H1 (cell line): ENCODE measurements at regions not wholly inside any gene's neighbourhood (a gene's known extent, or its start where the extent isn't known, plus 50 kb on each side); places are given as distances from the start of the nearest gene placed in this dataset.

Experiments
- CTCF ChIA-PET: fragments of 300-600 bp; sonication (Branson Sonifier 250); formaldehyde crosslinking; loops from one replicate; lab custom pipeline; 2021; ENCODE audit not compliant: partially characterized antibody; lab: Charles Lee
- POLR2A ChIA-PET: fragments of 300-600 bp; sonication (Branson Sonifier 250); formaldehyde crosslinking; loops from one replicate; lab custom pipeline; 2021; ENCODE audit warnings: inconsistent platforms; ENCODE audit not compliant: partially characterized antibody; lab: Charles Lee
- DNase-seq, 2 experiments: peaks; one replicate each; pipeline versions ENCODE4 v3.0.0 to v3.0.0-alpha.2; 2010 to 2022; ENCODE audit warnings: low spot score in 2 of 2, low read depth in 1 of 2, mixed read lengths in 1 of 2
- FAIRE-seq: peaks from 2 replicates; lab custom pipeline; 2011; peaks lifted over from hg19 to GRCh38; lab: Jason Lieb, UNC
- H2AFZ ChIP-seq: 2 replicates; pipeline ENCODE4 v1.8.1; 2012; ENCODE audit warnings: low read length, inconsistent platforms
- H2AK5ac ChIP-seq: 2 replicates; pipeline ENCODE4 v1.6.1; 2013; ENCODE audit warnings: low read depth, low read length
- H2BK120ac ChIP-seq: replicated peaks from 2 replicates; pipeline ENCODE3; 2013; ENCODE audit warnings: low read depth, low read length, inconsistent platforms
- H2BK12ac ChIP-seq: 2 replicates; pipeline ENCODE4 v1.6.1; 2013; ENCODE audit warnings: low read depth, low read length
- H2BK15ac ChIP-seq: 2 replicates; pipeline ENCODE4 v1.6.1; 2013; ENCODE audit warnings: low read length
- H2BK20ac ChIP-seq: 2 replicates; pipeline ENCODE4 v1.6.1; 2013; ENCODE audit warnings: low read length
- H2BK5ac ChIP-seq: 2 replicates; pipeline ENCODE4 v1.6.1; 2013; ENCODE audit warnings: low read depth, low read length
- H3K14ac ChIP-seq: 2 replicates; pipeline ENCODE4 v1.6.1; 2013; ENCODE audit warnings: inconsistent platforms; ENCODE audit not compliant: insufficient read length
- H3K18ac ChIP-seq: 2 replicates; pipeline ENCODE4 v1.6.1; 2013; ENCODE audit warnings: low read length; ENCODE audit errors: extremely low read depth
- H3K23ac ChIP-seq: 2 replicates; pipeline ENCODE4 v1.6.1; 2013; ENCODE audit warnings: inconsistent platforms; ENCODE audit not compliant: insufficient read length
- H3K23me2 ChIP-seq: 2 replicates; pipeline ENCODE4 v1.6.1; 2013; ENCODE audit warnings: low read depth, low read length
- H3K27ac ChIP-seq: 2 replicates; pipeline ENCODE4 v1.6.1; 2011; ENCODE audit warnings: low read depth, low read length, inconsistent platforms
- H3K27me3 ChIP-seq, 4 experiments: replicated peaks in 1 of 4; 1 replicate in 1 of 4; 2 replicates in 3 of 4; pipeline versions ENCODE4 v1.6.1 to v1.8.1; 2011 to 2013; ENCODE audit warnings: low read length in 3 of 4, mild to moderate bottlenecking in 3 of 4, inconsistent platforms in 2 of 4, mixed read lengths in 2 of 4, moderate library complexity in 1 of 4; ENCODE audit not compliant: control insufficient read depth in 3 of 4, insufficient read depth in 3 of 4; ENCODE audit errors: extremely low read depth in 1 of 4
- H3K36me3 ChIP-seq, 4 experiments: 2 replicates each; pipeline versions ENCODE4 v1.6.1 to v1.8.1; 2011 to 2013; ENCODE audit warnings: mild to moderate bottlenecking in 4 of 4, low read length in 3 of 4, moderate library complexity in 2 of 4, control low read depth in 1 of 4, inconsistent platforms in 1 of 4; ENCODE audit not compliant: insufficient read depth in 4 of 4, control insufficient read depth in 2 of 4
- H3K4ac ChIP-seq: replicated peaks from 2 replicates; pipeline ENCODE3; 2013; ENCODE audit warnings: low read length, low read depth, mixed read lengths, inconsistent platforms; ENCODE audit not compliant: insufficient read length
- H3K4me1 ChIP-seq, 4 experiments: replicated peaks in 1 of 4; 1 replicate in 1 of 4; 2 replicates in 3 of 4; pipeline versions ENCODE4 v1.6.1 to v1.8.1; 2011 to 2013; ENCODE audit warnings: low read length in 3 of 4, inconsistent platforms in 2 of 4, mixed read lengths in 1 of 4; ENCODE audit not compliant: insufficient read depth in 4 of 4, control insufficient read depth in 3 of 4
- H3K4me2 ChIP-seq, 2 experiments: 2 replicates each; pipeline versions ENCODE4 v1.6.1 to v1.8.1; 2011 to 2013; ENCODE audit warnings: low read depth in 2 of 2, low read length in 2 of 2, control low read depth in 1 of 2, inconsistent platforms in 1 of 2, mild to moderate bottlenecking in 1 of 2; ENCODE audit not compliant: insufficient read depth in 1 of 2
- H3K4me3 ChIP-seq, 4 experiments: fragments of 200-600, 300-600 bp in 1 of 4; sonication (generic), shearing (Covaris generic), sonication (Bioruptor Twin) in 1 of 4; 2 replicates each; pipeline versions ENCODE4 v1.5.1 to v1.8.1; 2011 to 2016; ENCODE audit warnings: low read length in 4 of 4, low read depth in 3 of 4, control low read depth in 2 of 4, inconsistent platforms in 2 of 4, mild to moderate bottlenecking in 2 of 4, mixed read lengths in 1 of 4, moderate library complexity in 1 of 4; ENCODE audit not compliant: insufficient read depth in 2 of 4; ENCODE audit errors: extremely low read depth in 1 of 4
- H3K56ac ChIP-seq: replicated peaks from 2 replicates; pipeline ENCODE3; 2013; ENCODE audit warnings: low read depth, mild to moderate bottlenecking, mixed read lengths, low read length, inconsistent platforms; ENCODE audit not compliant: insufficient read length
- H3K79me1 ChIP-seq: 2 replicates; pipeline ENCODE4 v1.6.1; 2013; ENCODE audit warnings: low read depth, low read length, control low read depth
- H3K79me2 ChIP-seq, 2 experiments: 2 replicates each; pipeline versions ENCODE4 v1.6.1 to v1.8.1; 2012 to 2013; ENCODE audit warnings: low read length in 2 of 2, mild to moderate bottlenecking in 2 of 2, inconsistent platforms in 1 of 2; ENCODE audit not compliant: insufficient read depth in 2 of 2, control insufficient read depth in 1 of 2
- H3K9ac ChIP-seq, 4 experiments: replicated peaks in 1 of 4; 1 replicate in 1 of 4; 2 replicates in 3 of 4; pipeline versions ENCODE4 v1.6.1 to v1.8.1; 2011 to 2013; ENCODE audit warnings: low read depth in 3 of 4, low read length in 3 of 4, control low read depth in 2 of 4, mild to moderate bottlenecking in 2 of 4, moderate library complexity in 2 of 4, inconsistent platforms in 1 of 4; ENCODE audit errors: extremely low read depth in 1 of 4
- H3K9me3 ChIP-seq, 2 experiments: 2 replicates each; pipeline versions ENCODE4 v1.6.1 to v1.8.1; 2012 to 2013; ENCODE audit warnings: mild to moderate bottlenecking in 2 of 2, moderate library complexity in 2 of 2, control low read depth in 1 of 2, inconsistent platforms in 1 of 2, low read depth in 1 of 2, low read length in 1 of 2, mixed read lengths in 1 of 2; ENCODE audit not compliant: insufficient read depth in 2 of 2
- H4K20me1 ChIP-seq, 2 experiments: replicated peaks in 1 of 2; 2 replicates each; pipeline versions ENCODE3 to v1.8.1; 2011 to 2013; ENCODE audit warnings: inconsistent platforms in 2 of 2, low read length in 2 of 2, mild to moderate bottlenecking in 1 of 2; ENCODE audit not compliant: insufficient read depth in 2 of 2, control insufficient read depth in 1 of 2
- H4K5ac ChIP-seq: 2 replicates; pipeline ENCODE4 v1.6.1; 2013; ENCODE audit warnings: low read length, low read depth, mixed read lengths, inconsistent platforms; ENCODE audit not compliant: insufficient read length
- H4K8ac ChIP-seq: 2 replicates; pipeline ENCODE4 v1.8.0; 2013; ENCODE audit warnings: mild to moderate bottlenecking, moderate library complexity, low read length, inconsistent platforms; ENCODE audit not compliant: insufficient read depth; ENCODE audit errors: extremely low read depth
- H4K91ac ChIP-seq: replicated peaks from 2 replicates; pipeline ENCODE3; 2013; ENCODE audit warnings: low read length, mixed read lengths, inconsistent platforms; ENCODE audit not compliant: insufficient read length
- CREB1 ChIP-seq: IDR thresholded peaks from 2 replicates; pipeline ENCODE4 v1.6.1; 2012; ENCODE audit warnings: inconsistent platforms
- PHF8 ChIP-seq: fragments of 200-600 bp; sonication (generic); conservative IDR thresholded peaks from 2 replicates; pipeline ENCODE4 v1.7.1; 2012; ENCODE audit warnings: low read depth, mild to moderate bottlenecking, inconsistent platforms, low read length, moderate library complexity
- RFX5 ChIP-seq: IDR thresholded peaks from 2 replicates; pipeline ENCODE4 v1.6.1; 2011; ENCODE audit warnings: low read depth, low read length, improper control_type of control experiment, borderline replicate concordance
- TCF12 ChIP-seq: IDR thresholded peaks from 2 replicates; pipeline ENCODE4 v1.6.1; 2011; ENCODE audit warnings: low read depth, mild to moderate bottlenecking, low read length
- YY1 ChIP-seq: IDR thresholded peaks from 2 replicates; pipeline ENCODE4 v1.6.1; 2011; ENCODE audit warnings: low read depth, mild to moderate bottlenecking, low read length
- WGBS, 2 experiments: shearing (Covaris generic) in 1 of 2; methylation state at CpG; one replicate each; pipeline versions ENCODE4 v1.1.6 to v1.1.7; 2013 to 2015; ENCODE audit warnings: low lambda C conversion rate in 2 of 2, mixed read lengths in 2 of 2, inconsistent platforms in 1 of 2, low coverage in 1 of 2, missing lambda C conversion rate in 1 of 2; ENCODE audit not compliant: insufficient replicate concordance in 2 of 2, insufficient coverage in 1 of 2, insufficient read length in 1 of 2; ENCODE audit errors: extremely low coverage in 1 of 2, missing lambda C conversion rate in 1 of 2; 5-methylcytosine and 5-hydroxymethylcytosine counted together

- Histone ChIP-seq H3K9ac (no peak overlapping the region), H2BK15ac (no peak overlapping the region), H2BK20ac (no peak overlapping the region), H3K36me3 (no peaks in the 10 kb centered on the region), H3K23me2 (no peaks in the 10 kb centered on the region), H2BK5ac (no peak overlapping the region), H3K4me1 (no peaks in the 10 kb centered on the region), H3K9me3 (no peaks in the 10 kb centered on the region), H3K4me3 (no peak overlapping the region), H3K23ac (no peak overlapping the region), H2BK120ac (no peak overlapping the region), H3K27me3 (no peaks in the 10 kb centered on the region), H4K8ac (no peak overlapping the region), H2BK12ac (no peak overlapping the region), H3K4ac (no peak overlapping the region), H3K79me2 (no peaks in the 10 kb centered on the region), H3K18ac (no peak overlapping the region), H3K56ac (no peak overlapping the region), H2AFZ (no peak overlapping the region), H3K79me1 (no peaks in the 10 kb centered on the region), H3K4me2 (no peak overlapping the region), H4K91ac (no peak overlapping the region), H3K27ac (no peak overlapping the region), H2AK5ac (no peak overlapping the region), H3K14ac (no peak overlapping the region), H4K5ac (no peak overlapping the region), H4K20me1 (no peaks in the 10 kb centered on the region)
- DNase-seq (no peak), FAIRE-seq (no peak)
- WGBS, 2 experiments: 79% methylated on average over 5 of the region's 5 CpGs; no CpG with 5 or more reads in 1 of the 2 experiments
- TF ChIP-seq YY1: no peak
- no peak for TF ChIP-seq PHF8
- no peak for TF ChIP-seq RFX5
- no peak for TF ChIP-seq TCF12
- TF ChIP-seq CREB1: no peak
- POLR2A ChIA-PET: no interaction called here
- CTCF ChIA-PET: interaction anchor here (0.9 kb wide), 1 partner anchor 128 kb away, joined by 3 read pairs; no protein-coding TSS in a partner anchor
Observed at GRCh38 chr16:77041468-77041867, 149.5 kb upstream of the MON1B start.
